ENCODE measurements at regions not wholly inside any gene's neighbourhood (a gene's known extent, or its start where the extent isn't known, plus 50 kb on each side); places are given as distances from the start of the nearest gene placed in this dataset.

DNA sequence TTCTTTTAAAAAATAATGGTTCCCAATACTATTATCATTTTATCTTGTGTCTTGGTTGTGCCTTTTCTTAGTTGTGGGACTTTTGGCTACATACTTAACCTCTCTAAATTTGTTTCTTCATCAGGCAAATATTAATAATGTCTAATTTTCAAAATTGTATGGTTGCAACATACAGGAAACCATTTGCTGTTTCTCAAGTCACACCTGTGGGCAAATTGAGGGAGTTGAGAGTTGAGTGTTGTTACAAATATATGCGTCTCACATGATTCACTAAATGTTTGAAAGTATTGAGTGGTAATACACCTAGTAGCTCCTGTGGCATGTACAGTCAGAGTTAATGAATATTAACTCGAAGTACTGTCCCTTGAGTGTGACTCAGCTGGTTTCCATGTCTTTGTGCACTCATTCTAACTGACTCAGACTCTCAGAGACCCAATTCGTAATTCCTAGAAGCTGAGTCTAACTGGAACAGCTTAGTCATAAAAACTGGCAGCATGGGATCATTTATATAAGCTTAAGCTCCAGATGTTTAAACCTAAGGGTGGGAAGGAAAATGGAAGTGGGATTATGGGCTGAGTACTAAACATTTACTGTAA, 802.4 kb downstream of the TRIML1 start:
- TF ChIP-seq CTCF (conservative IDR thresholded peaks at IDR 0.05; ENCODE audit: low read depth, low read length): no peak
- peak; percentile 86 for TF ChIP-seq CEBPB (IDR thresholded peaks at IDR 0.05; ENCODE audit: low read depth, low read length)
- TF ChIP-seq POLR2A (IDR thresholded peaks at IDR 0.05; ENCODE audit: low read depth, low read length): no peak
- TF ChIP-seq SMC3 (IDR thresholded peaks at IDR 0.05; ENCODE audit: low read depth, low read length): no peak
- 0 out of 2 replicates have a peak, but pooled peaks have one; percentile 3 for TF ChIP-seq RAD21 (IDR thresholded peaks at IDR 0.05; ENCODE audit: low read length)
- no peak for TF ChIP-seq MAZ (IDR thresholded peaks at IDR 0.05; ENCODE audit: borderline replicate concordance, low read depth, low read length)

Measured in IMR-90 (cell line).